ENCODE measurements at regions not wholly inside any gene's neighbourhood (a gene's known extent, or its start where the extent isn't known, plus 50 kb on each side); places are given as distances from the start of the nearest gene placed in this dataset.

DNA sequence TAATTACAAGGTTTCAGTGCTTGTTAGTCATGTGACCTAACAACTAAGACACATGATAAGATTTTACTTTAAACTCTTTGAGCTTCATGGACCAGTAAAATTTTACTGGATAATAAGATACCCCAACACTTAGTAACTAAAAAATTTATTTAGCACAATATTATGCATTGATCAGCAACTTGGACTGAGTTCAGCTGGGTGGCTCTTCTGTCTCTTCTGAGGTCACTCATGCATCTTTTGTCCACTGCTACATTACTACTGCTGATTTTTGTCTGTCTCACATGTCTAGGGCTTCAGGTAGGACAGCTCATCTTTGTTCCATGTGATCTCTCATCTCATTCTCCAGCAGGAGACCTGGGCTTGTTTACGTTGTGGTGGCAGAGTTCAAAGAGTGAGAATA lies 370.2 kb upstream of the TMTC1 start:
- Mint-ChIP-seq H3K27ac (ENCODE audit: unreplicated experiment) (no peak overlapping the region), H3K4me3 (ENCODE audit: unreplicated experiment) (no peak overlapping the region), H3K4me1 (ENCODE audit: low read depth) (peaks cover 11% of the 10 kb centered on the region), H3K27me3 (ENCODE audit: low read depth) (no peaks in the 10 kb centered on the region), H3K36me3 (ENCODE audit: low read depth) (peaks cover 2% of the 10 kb centered on the region), H3K9me3 (ENCODE audit: low read depth) (peaks cover 4% of the 10 kb centered on the region)
- TF ChIP-seq, protein P1, sequence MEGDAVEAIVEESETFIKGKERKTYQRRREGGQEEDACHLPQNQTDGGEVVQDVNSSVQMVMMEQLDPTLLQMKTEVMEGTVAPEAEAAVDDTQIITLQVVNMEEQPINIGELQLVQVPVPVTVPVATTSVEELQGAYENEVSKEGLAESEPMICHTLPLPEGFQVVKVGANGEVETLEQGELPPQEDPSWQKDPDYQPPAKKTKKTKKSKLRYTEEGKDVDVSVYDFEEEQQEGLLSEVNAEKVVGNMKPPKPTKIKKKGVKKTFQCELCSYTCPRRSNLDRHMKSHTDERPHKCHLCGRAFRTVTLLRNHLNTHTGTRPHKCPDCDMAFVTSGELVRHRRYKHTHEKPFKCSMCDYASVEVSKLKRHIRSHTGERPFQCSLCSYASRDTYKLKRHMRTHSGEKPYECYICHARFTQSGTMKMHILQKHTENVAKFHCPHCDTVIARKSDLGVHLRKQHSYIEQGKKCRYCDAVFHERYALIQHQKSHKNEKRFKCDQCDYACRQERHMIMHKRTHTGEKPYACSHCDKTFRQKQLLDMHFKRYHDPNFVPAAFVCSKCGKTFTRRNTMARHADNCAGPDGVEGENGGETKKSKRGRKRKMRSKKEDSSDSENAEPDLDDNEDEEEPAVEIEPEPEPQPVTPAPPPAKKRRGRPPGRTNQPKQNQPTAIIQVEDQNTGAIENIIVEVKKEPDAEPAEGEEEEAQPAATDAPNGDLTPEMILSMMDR (IDR thresholded peaks at IDR 0.05), result no peak
- DNase-seq (ENCODE audit: low spot score), result no peak

DNA sequence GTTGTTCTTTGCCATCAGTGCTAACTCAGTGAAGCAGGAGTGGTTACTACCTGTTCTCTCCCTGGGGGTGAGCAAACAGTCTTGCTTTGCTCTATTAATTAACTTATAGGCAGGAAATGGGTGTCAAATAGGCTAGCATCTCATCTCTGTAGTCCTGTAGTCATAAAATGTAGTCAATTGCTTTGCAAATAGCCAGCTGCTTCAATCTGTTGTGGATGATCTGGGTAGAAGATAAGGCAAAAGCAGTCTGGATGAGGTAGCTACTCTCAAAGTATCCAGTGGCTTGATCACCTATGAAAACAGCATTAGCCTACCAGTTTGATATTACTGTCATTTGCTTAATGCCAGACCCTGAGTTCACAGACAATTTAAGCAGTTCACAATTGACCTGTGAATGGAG lies 369.0 kb upstream of the TMTC1 start:
- no peak for DNase-seq (ENCODE audit: low spot score)
- H3K27me3 Mint-ChIP-seq (ENCODE audit: low read depth), result no peaks in the 10 kb centered on the region
- no peak overlapping the region for H3K4me3 Mint-ChIP-seq (ENCODE audit: unreplicated experiment)
- TF ChIP-seq, protein P1 (IDR thresholded peaks at IDR 0.05), result no peak
- peaks cover 2% of the 10 kb centered on the region for H3K36me3 Mint-ChIP-seq (ENCODE audit: low read depth)
- no peak overlapping the region for H3K27ac Mint-ChIP-seq (ENCODE audit: unreplicated experiment)
- peaks cover 4% of the 10 kb centered on the region for H3K9me3 Mint-ChIP-seq (ENCODE audit: low read depth)
- H3K4me1 Mint-ChIP-seq (ENCODE audit: low read depth), result peaks cover 11% of the 10 kb centered on the region

DNA sequence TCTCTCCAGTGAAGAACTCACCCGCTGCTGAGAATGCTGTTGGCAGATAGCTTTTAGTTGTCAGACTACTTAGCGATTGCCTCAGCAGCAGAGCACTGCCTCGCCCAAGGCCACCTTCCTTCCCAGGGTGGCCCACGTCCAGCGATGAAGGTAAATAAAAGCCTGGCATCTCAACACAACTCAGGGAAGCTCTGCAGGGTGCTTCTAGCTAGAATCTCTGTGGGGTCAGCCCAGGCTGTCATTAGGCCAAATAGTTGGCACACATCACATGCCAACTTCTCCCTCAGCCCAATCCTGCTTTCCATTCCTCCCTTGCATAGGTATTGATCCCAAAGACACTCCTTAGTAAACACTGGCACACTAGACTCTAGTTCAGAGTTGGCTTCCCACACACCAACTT lies 368.1 kb upstream of the TMTC1 start:
- H3K36me3 Mint-ChIP-seq (ENCODE audit: low read depth), result peaks cover 2% of the 10 kb centered on the region
- no peaks in the 10 kb centered on the region for H3K27me3 Mint-ChIP-seq (ENCODE audit: low read depth)
- H3K27ac Mint-ChIP-seq (ENCODE audit: unreplicated experiment), result no peak overlapping the region
- H3K4me1 Mint-ChIP-seq (ENCODE audit: low read depth), result peaks cover 11% of the 10 kb centered on the region
- TF ChIP-seq, protein P1 (IDR thresholded peaks at IDR 0.05), result no peak
- no peak overlapping the region for H3K4me3 Mint-ChIP-seq (ENCODE audit: unreplicated experiment)
- DNase-seq (ENCODE audit: low spot score), result no peak
- H3K9me3 Mint-ChIP-seq (ENCODE audit: low read depth), result peaks cover 4% of the 10 kb centered on the region

DNA sequence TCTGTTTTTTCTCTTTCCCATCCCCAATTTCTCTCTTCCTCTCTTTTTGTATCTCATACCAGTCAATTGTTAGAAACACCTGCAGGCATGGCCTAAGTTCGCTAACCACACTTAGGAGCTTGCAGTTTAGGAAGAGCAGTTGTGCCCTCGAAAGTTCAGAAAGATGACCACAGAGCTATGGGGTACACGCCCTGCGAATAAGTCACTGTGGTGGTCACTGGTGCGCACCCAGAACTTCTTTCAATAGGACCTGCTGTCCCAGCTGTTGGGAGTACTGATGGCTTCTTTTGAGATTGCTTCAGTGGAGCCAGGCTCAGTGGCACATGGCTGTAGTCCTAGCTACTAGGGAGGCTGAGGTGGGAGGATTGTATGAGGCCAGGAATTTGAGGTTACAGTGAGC lies 362.8 kb upstream of the TMTC1 start:
- Mint-ChIP-seq H3K27me3 (ENCODE audit: low read depth) (no peaks in the 10 kb centered on the region), H3K27ac (ENCODE audit: unreplicated experiment) (no peak overlapping the region), H3K4me1 (ENCODE audit: low read depth) (peaks cover 26% of the 10 kb centered on the region), H3K36me3 (ENCODE audit: low read depth) (no peaks in the 10 kb centered on the region), H3K9me3 (ENCODE audit: low read depth) (no peaks in the 10 kb centered on the region), H3K4me3 (ENCODE audit: unreplicated experiment) (no peak overlapping the region)
- DNase-seq (ENCODE audit: low spot score), result no peak
- TF ChIP-seq, protein P1 (IDR thresholded peaks at IDR 0.05), result no peak

DNA sequence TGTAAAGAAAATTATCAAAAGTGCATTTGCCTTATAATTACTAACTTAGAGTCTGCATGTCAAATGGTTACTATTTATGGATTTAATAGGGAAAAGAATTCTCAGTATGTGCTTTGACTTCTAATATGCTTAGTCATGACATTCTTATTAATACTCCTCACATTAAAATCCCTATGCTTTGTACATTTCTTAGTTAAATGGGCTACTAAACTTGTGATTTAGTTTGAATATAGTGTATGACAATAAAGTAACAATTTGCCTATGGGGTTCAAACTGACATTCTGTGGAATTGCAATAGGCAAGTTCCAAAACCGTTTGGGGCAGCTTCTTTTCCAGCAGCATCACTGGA lies 361.9 kb upstream of the TMTC1 start:
- TF ChIP-seq, protein P1 (IDR thresholded peaks at IDR 0.05), result no peak
- Mint-ChIP-seq H3K4me1 (ENCODE audit: low read depth) (peaks cover 31% of the 10 kb centered on the region), H3K36me3 (ENCODE audit: low read depth) (no peaks in the 10 kb centered on the region), H3K27me3 (ENCODE audit: low read depth) (no peaks in the 10 kb centered on the region), H3K9me3 (ENCODE audit: low read depth) (no peaks in the 10 kb centered on the region), H3K27ac (ENCODE audit: unreplicated experiment) (peak overlapping the region; percentile 25), H3K4me3 (ENCODE audit: unreplicated experiment) (no peak overlapping the region)
- DNase-seq (ENCODE audit: low spot score), result no peak
